ENCODE measurements at regions not wholly inside any gene's neighbourhood (a gene's known extent, or its start where the extent isn't known, plus 50 kb on each side); places are given as distances from the start of the nearest gene placed in this dataset.

DNA sequence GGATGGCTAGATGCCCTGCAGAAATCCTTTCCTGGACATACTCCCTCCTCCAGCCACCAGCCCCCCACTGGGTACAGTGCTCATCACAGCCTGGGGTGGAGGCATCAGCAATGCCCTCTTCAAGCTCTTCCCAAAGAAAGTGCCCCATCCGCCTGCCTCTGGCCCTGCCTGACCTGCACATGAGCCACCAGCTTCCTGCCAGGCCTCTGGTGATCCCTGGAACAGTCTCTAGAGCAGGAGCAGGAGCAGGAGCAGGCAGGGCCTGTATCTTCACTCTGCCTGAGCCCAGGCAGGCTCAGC, 54.1 kb upstream of the CAB39 start:
- TF ChIP-seq, protein P1, sequence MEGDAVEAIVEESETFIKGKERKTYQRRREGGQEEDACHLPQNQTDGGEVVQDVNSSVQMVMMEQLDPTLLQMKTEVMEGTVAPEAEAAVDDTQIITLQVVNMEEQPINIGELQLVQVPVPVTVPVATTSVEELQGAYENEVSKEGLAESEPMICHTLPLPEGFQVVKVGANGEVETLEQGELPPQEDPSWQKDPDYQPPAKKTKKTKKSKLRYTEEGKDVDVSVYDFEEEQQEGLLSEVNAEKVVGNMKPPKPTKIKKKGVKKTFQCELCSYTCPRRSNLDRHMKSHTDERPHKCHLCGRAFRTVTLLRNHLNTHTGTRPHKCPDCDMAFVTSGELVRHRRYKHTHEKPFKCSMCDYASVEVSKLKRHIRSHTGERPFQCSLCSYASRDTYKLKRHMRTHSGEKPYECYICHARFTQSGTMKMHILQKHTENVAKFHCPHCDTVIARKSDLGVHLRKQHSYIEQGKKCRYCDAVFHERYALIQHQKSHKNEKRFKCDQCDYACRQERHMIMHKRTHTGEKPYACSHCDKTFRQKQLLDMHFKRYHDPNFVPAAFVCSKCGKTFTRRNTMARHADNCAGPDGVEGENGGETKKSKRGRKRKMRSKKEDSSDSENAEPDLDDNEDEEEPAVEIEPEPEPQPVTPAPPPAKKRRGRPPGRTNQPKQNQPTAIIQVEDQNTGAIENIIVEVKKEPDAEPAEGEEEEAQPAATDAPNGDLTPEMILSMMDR (IDR thresholded peaks at IDR 0.05) = no peak
- TF ChIP-seq, protein P2, sequence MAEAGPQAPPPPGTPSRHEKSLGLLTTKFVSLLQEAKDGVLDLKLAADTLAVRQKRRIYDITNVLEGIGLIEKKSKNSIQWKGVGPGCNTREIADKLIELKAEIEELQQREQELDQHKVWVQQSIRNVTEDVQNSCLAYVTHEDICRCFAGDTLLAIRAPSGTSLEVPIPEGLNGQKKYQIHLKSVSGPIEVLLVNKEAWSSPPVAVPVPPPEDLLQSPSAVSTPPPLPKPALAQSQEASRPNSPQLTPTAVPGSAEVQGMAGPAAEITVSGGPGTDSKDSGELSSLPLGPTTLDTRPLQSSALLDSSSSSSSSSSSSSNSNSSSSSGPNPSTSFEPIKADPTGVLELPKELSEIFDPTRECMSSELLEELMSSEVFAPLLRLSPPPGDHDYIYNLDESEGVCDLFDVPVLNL (CRISPR knock-in tag; IDR thresholded peaks at IDR 0.05; ENCODE audit: borderline replicate concordance, low read depth) = no peak
- TF ChIP-seq NR3C1 (CRISPR knock-in tag; conservative IDR thresholded peaks at IDR 0.05; ENCODE audit: low read depth) (no peak), ZNF263 (CRISPR knock-in tag; IDR thresholded peaks at IDR 0.05; ENCODE audit: low read depth) (no peak), ESRRA (CRISPR knock-in tag; IDR thresholded peaks at IDR 0.05; ENCODE audit: borderline replicate concordance) (no peak), CREM (CRISPR knock-in tag; IDR thresholded peaks at IDR 0.05) (no peak), ZNF121 (CRISPR knock-in tag; IDR thresholded peaks at IDR 0.05) (no peak), SMAD3 (CRISPR knock-in tag; IDR thresholded peaks at IDR 0.05; ENCODE audit: borderline replicate concordance) (no peak), JUN (CRISPR knock-in tag; IDR thresholded peaks at IDR 0.05) (no peak)
- TF ChIP-seq, protein P3, sequence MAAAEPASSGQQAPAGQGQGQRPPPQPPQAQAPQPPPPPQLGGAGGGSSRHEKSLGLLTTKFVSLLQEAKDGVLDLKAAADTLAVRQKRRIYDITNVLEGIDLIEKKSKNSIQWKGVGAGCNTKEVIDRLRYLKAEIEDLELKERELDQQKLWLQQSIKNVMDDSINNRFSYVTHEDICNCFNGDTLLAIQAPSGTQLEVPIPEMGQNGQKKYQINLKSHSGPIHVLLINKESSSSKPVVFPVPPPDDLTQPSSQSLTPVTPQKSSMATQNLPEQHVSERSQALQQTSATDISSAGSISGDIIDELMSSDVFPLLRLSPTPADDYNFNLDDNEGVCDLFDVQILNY (CRISPR knock-in tag; IDR thresholded peaks at IDR 0.05) = no peak
- TF ChIP-seq, protein P4, sequence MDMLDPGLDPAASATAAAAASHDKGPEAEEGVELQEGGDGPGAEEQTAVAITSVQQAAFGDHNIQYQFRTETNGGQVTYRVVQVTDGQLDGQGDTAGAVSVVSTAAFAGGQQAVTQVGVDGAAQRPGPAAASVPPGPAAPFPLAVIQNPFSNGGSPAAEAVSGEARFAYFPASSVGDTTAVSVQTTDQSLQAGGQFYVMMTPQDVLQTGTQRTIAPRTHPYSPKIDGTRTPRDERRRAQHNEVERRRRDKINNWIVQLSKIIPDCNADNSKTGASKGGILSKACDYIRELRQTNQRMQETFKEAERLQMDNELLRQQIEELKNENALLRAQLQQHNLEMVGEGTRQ (CRISPR knock-in tag; IDR thresholded peaks at IDR 0.05) = no peak
- TF ChIP-seq, protein P5, sequence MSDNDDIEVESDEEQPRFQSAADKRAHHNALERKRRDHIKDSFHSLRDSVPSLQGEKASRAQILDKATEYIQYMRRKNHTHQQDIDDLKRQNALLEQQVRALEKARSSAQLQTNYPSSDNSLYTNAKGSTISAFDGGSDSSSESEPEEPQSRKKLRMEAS (CRISPR knock-in tag; IDR thresholded peaks at IDR 0.05) = no peak
- TF ChIP-seq, protein P6, sequence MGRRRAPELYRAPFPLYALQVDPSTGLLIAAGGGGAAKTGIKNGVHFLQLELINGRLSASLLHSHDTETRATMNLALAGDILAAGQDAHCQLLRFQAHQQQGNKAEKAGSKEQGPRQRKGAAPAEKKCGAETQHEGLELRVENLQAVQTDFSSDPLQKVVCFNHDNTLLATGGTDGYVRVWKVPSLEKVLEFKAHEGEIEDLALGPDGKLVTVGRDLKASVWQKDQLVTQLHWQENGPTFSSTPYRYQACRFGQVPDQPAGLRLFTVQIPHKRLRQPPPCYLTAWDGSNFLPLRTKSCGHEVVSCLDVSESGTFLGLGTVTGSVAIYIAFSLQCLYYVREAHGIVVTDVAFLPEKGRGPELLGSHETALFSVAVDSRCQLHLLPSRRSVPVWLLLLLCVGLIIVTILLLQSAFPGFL (CRISPR knock-in tag; IDR thresholded peaks at IDR 0.05; ENCODE audit: borderline replicate concordance) = no peak
